Tibial nerve (tissue), 4 donors: ENCODE measurements at regions not wholly inside any gene's neighbourhood (a gene's known extent, or its start where the extent isn't known, plus 50 kb on each side); places are given as distances from the start of the nearest gene placed in this dataset.

Source experiments
- CTCF ChIP-seq, 5 experiments: fragments of 200-600 bp in 3 of 5; fragments of 450-650 bp in 2 of 5; sonication (generic) in 3 of 5; IDR thresholded peaks; one replicate each; pipeline ENCODE4 v1.5.1; 2016 to 2019; ENCODE audit warnings: antibody characterized with exemption in 5 of 5, mild to moderate bottlenecking in 3 of 5, moderate library complexity in 2 of 5
- EP300 ChIP-seq, 2 donors: sonication (generic); formaldehyde crosslinking; IDR thresholded peaks; one replicate each; pipeline ENCODE4 v1.6.1; 2017; ENCODE audit warnings: antibody characterized with exemption in 2 of 2, mild to moderate bottlenecking in 1 of 2
- POLR2A ChIP-seq, 2 donors: fragments of 450-650 bp; IDR thresholded peaks; one replicate each; pipeline ENCODE4 v1.6.1; 2017; ENCODE audit warnings: antibody characterized with exemption in 2 of 2, mild to moderate bottlenecking in 2 of 2, moderate library complexity in 2 of 2

- TF ChIP-seq CTCF (IDR thresholded peaks at IDR 0.05) (no peak), POLR2A (IDR thresholded peaks at IDR 0.05) (no peak), EP300 (IDR thresholded peaks at IDR 0.05) (no peak)
These were observed 119.4 kb downstream of the TNFSF18 start for GRCh38 chr1:172931340-172931739.
